ENCODE measurements at regions not wholly inside any gene's neighbourhood (a gene's known extent, or its start where the extent isn't known, plus 50 kb on each side); places are given as distances from the start of the nearest gene placed in this dataset.

DNA sequence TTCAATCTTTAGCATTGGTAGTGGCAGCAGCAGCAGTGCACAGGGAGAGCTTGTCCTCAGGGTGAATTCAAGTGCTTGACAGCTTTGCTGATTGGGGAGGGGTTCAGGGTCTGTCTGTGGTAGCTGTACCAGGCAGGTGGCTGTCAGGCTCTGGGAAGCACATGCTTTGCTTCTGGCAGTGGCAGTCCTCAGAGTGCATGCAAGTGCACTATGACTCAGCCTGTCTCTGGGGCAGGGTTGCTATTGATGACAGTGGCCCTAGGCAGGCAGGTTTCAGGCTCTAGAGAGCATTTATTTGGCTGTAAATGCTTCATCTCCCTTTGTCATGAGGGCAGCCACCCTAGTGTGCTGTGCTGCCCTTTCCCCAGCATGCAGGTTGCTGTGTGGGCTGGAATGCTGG, 251.9 kb upstream of the LRRC7 start:
- no peak overlapping the region for H3K27ac ChIP-seq
- no peaks in the 10 kb centered on the region for H3K9me3 ChIP-seq
- H3K27me3 ChIP-seq: no peaks in the 10 kb centered on the region
- no peak for DNase-seq
- ATAC-seq: no peak
- TF ChIP-seq, protein P1, sequence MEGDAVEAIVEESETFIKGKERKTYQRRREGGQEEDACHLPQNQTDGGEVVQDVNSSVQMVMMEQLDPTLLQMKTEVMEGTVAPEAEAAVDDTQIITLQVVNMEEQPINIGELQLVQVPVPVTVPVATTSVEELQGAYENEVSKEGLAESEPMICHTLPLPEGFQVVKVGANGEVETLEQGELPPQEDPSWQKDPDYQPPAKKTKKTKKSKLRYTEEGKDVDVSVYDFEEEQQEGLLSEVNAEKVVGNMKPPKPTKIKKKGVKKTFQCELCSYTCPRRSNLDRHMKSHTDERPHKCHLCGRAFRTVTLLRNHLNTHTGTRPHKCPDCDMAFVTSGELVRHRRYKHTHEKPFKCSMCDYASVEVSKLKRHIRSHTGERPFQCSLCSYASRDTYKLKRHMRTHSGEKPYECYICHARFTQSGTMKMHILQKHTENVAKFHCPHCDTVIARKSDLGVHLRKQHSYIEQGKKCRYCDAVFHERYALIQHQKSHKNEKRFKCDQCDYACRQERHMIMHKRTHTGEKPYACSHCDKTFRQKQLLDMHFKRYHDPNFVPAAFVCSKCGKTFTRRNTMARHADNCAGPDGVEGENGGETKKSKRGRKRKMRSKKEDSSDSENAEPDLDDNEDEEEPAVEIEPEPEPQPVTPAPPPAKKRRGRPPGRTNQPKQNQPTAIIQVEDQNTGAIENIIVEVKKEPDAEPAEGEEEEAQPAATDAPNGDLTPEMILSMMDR (IDR thresholded peaks at IDR 0.05 in 4 of 5, conservative IDR thresholded peaks at IDR 0.05 in 1 of 5): no peak
- no peak for TF ChIP-seq POLR2A (IDR thresholded peaks at IDR 0.05)
- intact Hi-C loops (cut with DNase I; ENCODE audit: low total_unique reads) (no loop called here), in situ Hi-C loops (cut with MboI; ENCODE audit: low sequenced_read_pairs in 4 of 4) (no loop called here)
- H3K4me1 ChIP-seq: no peaks in the 10 kb centered on the region
- no peak overlapping the region for H3K4me3 ChIP-seq
- H3K36me3 ChIP-seq: no peaks in the 10 kb centered on the region

DNA sequence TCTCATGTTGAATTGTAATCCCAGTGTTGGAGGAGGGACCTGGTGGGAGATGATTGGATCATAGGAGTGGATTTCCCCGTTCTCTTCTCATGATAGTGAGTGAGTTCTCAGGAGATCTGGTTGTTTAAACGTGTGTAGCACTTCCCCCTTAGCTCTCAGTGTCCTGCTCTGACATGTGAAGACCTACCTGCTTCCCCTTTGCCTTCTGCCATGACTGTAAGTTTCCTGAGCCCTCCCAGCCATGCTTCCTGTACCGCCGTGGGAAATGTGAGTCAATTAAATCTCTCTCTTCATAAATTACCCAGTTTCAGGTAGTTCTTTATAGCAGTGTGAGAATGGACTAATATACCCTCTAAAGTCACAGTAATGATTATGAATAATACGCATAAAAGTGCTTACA, 248.4 kb upstream of the LRRC7 start:
- no peaks in the 10 kb centered on the region for H3K36me3 ChIP-seq
- no peaks in the 10 kb centered on the region for H3K4me1 ChIP-seq
- H3K9me3 ChIP-seq: no peaks in the 10 kb centered on the region
- in situ Hi-C loops (cut with MboI; ENCODE audit: low sequenced_read_pairs in 4 of 4): no loop called here
- no peak overlapping the region for H3K27ac ChIP-seq
- DNase-seq (no peak), ATAC-seq (no peak)
- intact Hi-C loops (cut with DNase I; ENCODE audit: low total_unique reads): no loop called here
- H3K27me3 ChIP-seq: no peaks in the 10 kb centered on the region
- no peak overlapping the region for H3K4me3 ChIP-seq
- TF ChIP-seq, protein P1 (IDR thresholded peaks at IDR 0.05 in 4 of 5, conservative IDR thresholded peaks at IDR 0.05 in 1 of 5): no peak
- TF ChIP-seq POLR2A (IDR thresholded peaks at IDR 0.05): no peak

DNA sequence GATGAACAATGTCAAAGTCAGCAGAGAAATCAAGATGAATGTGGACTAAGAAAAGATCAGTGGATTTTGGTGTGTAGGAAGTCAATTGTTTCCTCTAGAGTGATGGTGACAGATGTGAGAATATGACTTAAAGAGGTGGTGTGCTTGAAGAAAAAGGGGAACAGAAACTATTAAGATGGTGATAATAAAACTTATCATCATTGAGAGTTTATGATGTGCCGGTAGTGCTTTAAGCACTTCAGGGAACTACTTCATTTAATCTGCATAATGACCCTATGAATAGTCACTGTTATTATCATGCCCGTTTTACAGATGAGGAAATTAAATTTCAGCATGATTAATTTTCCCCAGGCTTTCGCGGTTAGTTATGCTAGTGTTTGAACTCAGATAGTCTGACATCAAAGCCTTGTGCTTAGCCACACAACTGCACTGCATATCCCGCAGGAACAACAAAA, 246.9 kb upstream of the LRRC7 start:
- intact Hi-C loops (cut with DNase I; ENCODE audit: low total_unique reads): no loop called here
- Histone ChIP-seq H3K4me3 (no peak overlapping the region), H3K27me3 (no peaks in the 10 kb centered on the region), H3K9me3 (no peaks in the 10 kb centered on the region), H3K27ac (no peak overlapping the region), H3K4me1 (no peaks in the 10 kb centered on the region), H3K36me3 (no peaks in the 10 kb centered on the region)
- DNase-seq (no peak), ATAC-seq (no peak)
- no peak for TF ChIP-seq POLR2A (IDR thresholded peaks at IDR 0.05)
- TF ChIP-seq, protein P1 (IDR thresholded peaks at IDR 0.05 in 4 of 5, conservative IDR thresholded peaks at IDR 0.05 in 1 of 5): no peak
- in situ Hi-C loops (cut with MboI; ENCODE audit: low sequenced_read_pairs in 4 of 4): no loop called here

GRCh38 chr1:69321311-69321710, 246.4 kb upstream of the LRRC7 start:
- no peak for DNase-seq
- no peaks in the 10 kb centered on the region for H3K36me3 ChIP-seq
- no peak for ATAC-seq
- no peak overlapping the region for H3K4me3 ChIP-seq
- TF ChIP-seq, protein P1 (IDR thresholded peaks at IDR 0.05 in 4 of 5, conservative IDR thresholded peaks at IDR 0.05 in 1 of 5): no peak
- TF ChIP-seq POLR2A (IDR thresholded peaks at IDR 0.05): no peak
- no peaks in the 10 kb centered on the region for H3K4me1 ChIP-seq
- no peaks in the 10 kb centered on the region for H3K27me3 ChIP-seq
- H3K27ac ChIP-seq: no peak overlapping the region
- in situ Hi-C loops (cut with MboI; ENCODE audit: low sequenced_read_pairs in 4 of 4) (no loop called here), intact Hi-C loops (cut with DNase I; ENCODE audit: low total_unique reads) (no loop called here)
- H3K9me3 ChIP-seq: no peaks in the 10 kb centered on the region

GRCh38 chr1:69328186-69328585, 239.5 kb upstream of the LRRC7 start:
- Histone ChIP-seq H3K4me1 (no peaks in the 10 kb centered on the region), H3K27me3 (no peaks in the 10 kb centered on the region), H3K27ac (no peak overlapping the region), H3K9me3 (peaks cover 0 to 5% (median 0%) of the 10 kb centered on the region in 3 donors), H3K4me3 (no peak overlapping the region), H3K36me3 (no peaks in the 10 kb centered on the region)
- DNase-seq (no peak), ATAC-seq (no peak)
- intact Hi-C loops (cut with DNase I; ENCODE audit: low total_unique reads): no loop called here
- in situ Hi-C loops (cut with MboI; ENCODE audit: low sequenced_read_pairs in 4 of 4): no loop called here
- no peak for TF ChIP-seq POLR2A (IDR thresholded peaks at IDR 0.05)
- TF ChIP-seq, protein P1 (IDR thresholded peaks at IDR 0.05 in 4 of 5, conservative IDR thresholded peaks at IDR 0.05 in 1 of 5): no peak

Measured in gastrocnemius medialis (tissue), 4 donors.